ENCODE measurements at regions not wholly inside any gene's neighbourhood (a gene's known extent, or its start where the extent isn't known, plus 50 kb on each side); places are given as distances from the start of the nearest gene placed in this dataset.

- no peak for DNase-seq
These were observed 88.5 kb upstream of the CISTR start for GRCh38 chr12:53840316-53840715.

GRCh38 chr12:53842686-53843085 is 90.9 kb upstream of the CISTR start:
- no peak for DNase-seq

GRCh38 chr12:53843545-53843944 is 91.8 kb upstream of the CISTR start:
- no peak for DNase-seq

- no peak for DNase-seq
These were observed 93.4 kb upstream of the HOXC13 start for GRCh38 chr12:53844994-53845844.

- DNase-seq, result no peak
These were observed 92.7 kb upstream of the HOXC13 start for GRCh38 chr12:53845932-53846331.

- no peak for DNase-seq
These were observed 89.5 kb upstream of the HOXC13 start for GRCh38 chr12:53849113-53849512.

GRCh38 chr12:53849656-53850055 is 89.0 kb upstream of the HOXC13 start:
- no peak for DNase-seq

- no peak for DNase-seq
These were observed 86.6 kb upstream of the HOXC13 start for GRCh38 chr12:53852061-53852460.

GRCh38 chr12:53852992-53853391 is 85.6 kb upstream of the HOXC13 start:
- DNase-seq, result no peak

- DNase-seq, result no peak
These were observed 83.8 kb upstream of the HOXC13 start for GRCh38 chr12:53854701-53855316.

- DNase-seq, result no peak
These were observed 82.5 kb upstream of the HOXC13 start for GRCh38 chr12:53856132-53856531.

- no peak for DNase-seq
These were observed 81.0 kb upstream of the HOXC13 start for GRCh38 chr12:53857666-53858065.

- DNase-seq, result no peak
These were observed 77.9 kb upstream of the HOXC13 start for GRCh38 chr12:53860426-53861345.

- DNase-seq, result no peak
These were observed 76.4 kb upstream of the HOXC13 start for GRCh38 chr12:53862206-53862605.

GRCh38 chr12:53862831-53863230 is 75.8 kb upstream of the HOXC13 start:
- no peak for DNase-seq

- no peak for DNase-seq
These were observed 71.9 kb upstream of the HOXC13 start for GRCh38 chr12:53866727-53867126.

- no peak for DNase-seq
These were observed 71.2 kb upstream of the HOXC13 start for GRCh38 chr12:53867216-53868012.

- no peak for DNase-seq
These were observed 70.1 kb upstream of the HOXC13 start for GRCh38 chr12:53868511-53868986.

GRCh38 chr12:53869500-53869899 is 69.1 kb upstream of the HOXC13 start:
- no peak for DNase-seq

- no peak for DNase-seq
These were observed 68.5 kb upstream of the HOXC13 start for GRCh38 chr12:53870117-53870516.

GRCh38 chr12:53871367-53871766 is 67.3 kb upstream of the HOXC13 start:
- no peak for DNase-seq

- DNase-seq, result no peak
These were observed 66.3 kb upstream of the HOXC13 start for GRCh38 chr12:53872367-53872766.

Data from NCI-H1436 (cell line).